ENCODE measurements at regions not wholly inside any gene's neighbourhood (a gene's known extent, or its start where the extent isn't known, plus 50 kb on each side); places are given as distances from the start of the nearest gene placed in this dataset.
A peak's percentile ranks its signal among the peaks of the same experiment; 100 is the strongest.

GRCh38 chr12:75844049-75844770 lies 187.4 kb downstream of the PHLDA1 start:
- no peak for FAIRE-seq
- TF ChIP-seq TAF1 (IDR thresholded peaks at IDR 0.05; ENCODE audit: borderline replicate concordance, low read depth, low read length) (no peak), POLR2AphosphoS5 (IDR thresholded peaks at IDR 0.05; ENCODE audit: low read depth, low read length) (no peak), POLR2A (IDR thresholded peaks at IDR 0.05; ENCODE audit: low read depth, low read length) (no peak)
- no peak for DNase-seq (ENCODE audit: insufficient read length)

- FAIRE-seq (no peak), DNase-seq (ENCODE audit: insufficient read length) (no peak)
- no peak for TF ChIP-seq TAF1 (IDR thresholded peaks at IDR 0.05; ENCODE audit: borderline replicate concordance, low read depth, low read length)
- TF ChIP-seq POLR2AphosphoS5 (IDR thresholded peaks at IDR 0.05; ENCODE audit: low read depth, low read length), result no peak
- no peak for TF ChIP-seq POLR2A (IDR thresholded peaks at IDR 0.05; ENCODE audit: low read depth, low read length)
Observed at GRCh38 chr12:75842090-75842489, 189.5 kb downstream of the PHLDA1 start.

GRCh38 chr12:75840994-75841355 lies 190.6 kb downstream of the PHLDA1 start:
- peak; percentile 53 for FAIRE-seq
- no peak for DNase-seq (ENCODE audit: insufficient read length)
- no peak for TF ChIP-seq POLR2AphosphoS5 (IDR thresholded peaks at IDR 0.05; ENCODE audit: low read depth, low read length)
- no peak for TF ChIP-seq TAF1 (IDR thresholded peaks at IDR 0.05; ENCODE audit: borderline replicate concordance, low read depth, low read length)
- TF ChIP-seq POLR2A (IDR thresholded peaks at IDR 0.05; ENCODE audit: low read depth, low read length), result no peak

DNA sequence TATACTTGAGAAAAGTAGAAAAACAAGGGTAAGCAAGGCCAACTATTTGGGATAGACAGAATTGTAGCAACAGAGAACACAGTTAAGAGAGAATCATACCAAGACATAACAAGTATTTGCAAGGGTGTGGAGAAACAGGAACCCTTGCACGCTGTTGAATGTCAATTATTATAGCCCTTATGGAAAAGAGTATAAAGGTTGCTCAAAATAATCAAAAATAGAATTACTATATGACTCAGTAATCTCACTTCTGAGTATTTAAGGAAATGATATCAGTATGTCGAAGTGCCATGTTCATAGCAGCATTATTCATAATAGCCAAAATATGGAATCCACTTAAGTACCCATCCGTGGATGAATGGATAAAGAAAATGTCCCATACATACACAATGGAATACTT lies 193.3 kb downstream of the PHLDA1 start:
- FAIRE-seq, result no peak
- TF ChIP-seq POLR2AphosphoS5 (IDR thresholded peaks at IDR 0.05; ENCODE audit: low read depth, low read length), result no peak
- TF ChIP-seq TAF1 (IDR thresholded peaks at IDR 0.05; ENCODE audit: borderline replicate concordance, low read depth, low read length), result no peak
- no peak for TF ChIP-seq POLR2A (IDR thresholded peaks at IDR 0.05; ENCODE audit: low read depth, low read length)
- DNase-seq (ENCODE audit: insufficient read length), result no peak

DNA sequence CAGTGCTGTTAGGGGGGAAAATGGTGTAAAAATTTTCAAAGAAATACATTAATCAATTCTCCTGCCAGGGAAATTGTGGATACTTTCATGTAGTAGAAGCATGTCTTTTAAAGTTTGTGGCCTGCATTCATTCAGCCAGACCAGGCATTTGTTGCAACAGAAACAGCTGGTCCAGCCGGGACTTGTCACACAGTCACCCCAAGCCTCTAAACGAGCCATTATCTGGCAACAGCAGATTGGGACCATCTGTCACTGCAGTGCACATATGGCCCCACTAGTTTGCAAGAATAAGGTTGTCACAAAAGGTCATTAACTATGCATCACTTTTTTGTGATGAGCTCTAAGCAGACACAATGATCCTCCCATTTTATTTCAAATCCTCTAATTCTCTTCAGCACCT lies 193.9 kb downstream of the PHLDA1 start:
- no peak for TF ChIP-seq POLR2A (IDR thresholded peaks at IDR 0.05; ENCODE audit: low read depth, low read length)
- DNase-seq (ENCODE audit: insufficient read length) (no peak), FAIRE-seq (no peak)

- TF ChIP-seq POLR2A (IDR thresholded peaks at IDR 0.05; ENCODE audit: low read depth, low read length), result no peak
- TF ChIP-seq TAF1 (IDR thresholded peaks at IDR 0.05; ENCODE audit: borderline replicate concordance, low read depth, low read length), result no peak
- no peak for TF ChIP-seq POLR2AphosphoS5 (IDR thresholded peaks at IDR 0.05; ENCODE audit: low read depth, low read length)
- FAIRE-seq, result no peak
- no peak for DNase-seq (ENCODE audit: insufficient read length)
Observed at GRCh38 chr12:75836533-75836932, 195.0 kb downstream of the PHLDA1 start.

- no peak for TF ChIP-seq TAF1 (IDR thresholded peaks at IDR 0.05; ENCODE audit: borderline replicate concordance, low read depth, low read length)
- TF ChIP-seq POLR2AphosphoS5 (IDR thresholded peaks at IDR 0.05; ENCODE audit: low read depth, low read length), result no peak
- TF ChIP-seq POLR2A (IDR thresholded peaks at IDR 0.05; ENCODE audit: low read depth, low read length), result no peak
- FAIRE-seq (no peak), DNase-seq (ENCODE audit: insufficient read length) (no peak)
Observed at GRCh38 chr12:75834591-75834990, 197.0 kb downstream of the PHLDA1 start.

GRCh38 chr12:75833268-75833667 lies 198.3 kb downstream of the PHLDA1 start:
- no peak for FAIRE-seq
- TF ChIP-seq TAF1 (IDR thresholded peaks at IDR 0.05; ENCODE audit: borderline replicate concordance, low read depth, low read length), result no peak
- TF ChIP-seq POLR2AphosphoS5 (IDR thresholded peaks at IDR 0.05; ENCODE audit: low read depth, low read length), result no peak
- no peak for TF ChIP-seq POLR2A (IDR thresholded peaks at IDR 0.05; ENCODE audit: low read depth, low read length)
- DNase-seq (ENCODE audit: insufficient read length), result no peak

- TF ChIP-seq POLR2AphosphoS5 (IDR thresholded peaks at IDR 0.05; ENCODE audit: low read depth, low read length), result no peak
- TF ChIP-seq TAF1 (IDR thresholded peaks at IDR 0.05; ENCODE audit: borderline replicate concordance, low read depth, low read length), result no peak
- no peak for TF ChIP-seq POLR2A (IDR thresholded peaks at IDR 0.05; ENCODE audit: low read depth, low read length)
- no peak for DNase-seq (ENCODE audit: insufficient read length)
- no peak for FAIRE-seq
Observed at GRCh38 chr12:75831402-75831801, 200.2 kb downstream of the PHLDA1 start.

DNA sequence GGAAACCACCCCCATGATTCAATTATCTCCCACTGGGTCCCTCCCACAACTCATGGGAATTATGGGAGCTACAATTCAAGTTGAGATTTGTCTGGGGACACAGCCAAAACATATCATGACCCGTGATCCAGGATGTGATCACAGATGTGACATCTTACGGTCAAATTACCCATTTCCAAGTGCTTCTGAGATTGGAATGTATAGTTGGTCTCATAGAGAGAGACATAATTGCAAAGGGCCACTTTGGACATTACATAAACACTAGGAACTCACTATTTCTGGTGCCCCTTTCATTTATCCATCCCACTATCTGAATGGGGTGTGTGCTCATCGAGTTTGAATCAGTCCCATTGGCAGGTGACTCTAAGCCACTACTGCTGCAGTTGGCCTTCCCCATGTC lies 204.5 kb downstream of the PHLDA1 start:
- FAIRE-seq (no peak), DNase-seq (ENCODE audit: insufficient read length) (no peak)
- TF ChIP-seq POLR2AphosphoS5 (IDR thresholded peaks at IDR 0.05; ENCODE audit: low read depth, low read length) (no peak), TAF1 (IDR thresholded peaks at IDR 0.05; ENCODE audit: borderline replicate concordance, low read depth, low read length) (no peak), POLR2A (IDR thresholded peaks at IDR 0.05; ENCODE audit: low read depth, low read length) (no peak)

GRCh38 chr12:75825686-75826085 lies 205.9 kb downstream of the PHLDA1 start:
- TF ChIP-seq TAF1 (IDR thresholded peaks at IDR 0.05; ENCODE audit: borderline replicate concordance, low read depth, low read length), result no peak
- TF ChIP-seq POLR2A (IDR thresholded peaks at IDR 0.05; ENCODE audit: low read depth, low read length), result no peak
- TF ChIP-seq POLR2AphosphoS5 (IDR thresholded peaks at IDR 0.05; ENCODE audit: low read depth, low read length), result no peak
- DNase-seq (ENCODE audit: insufficient read length), result no peak
- FAIRE-seq, result no peak

GRCh38 chr12:75823475-75823874 lies 208.1 kb downstream of the PHLDA1 start:
- DNase-seq (ENCODE audit: insufficient read length), result no peak
- FAIRE-seq, result no peak
- TF ChIP-seq POLR2AphosphoS5 (IDR thresholded peaks at IDR 0.05; ENCODE audit: low read depth, low read length), result no peak
- no peak for TF ChIP-seq TAF1 (IDR thresholded peaks at IDR 0.05; ENCODE audit: borderline replicate concordance, low read depth, low read length)
- TF ChIP-seq POLR2A (IDR thresholded peaks at IDR 0.05; ENCODE audit: low read depth, low read length), result no peak

Data from GM12892 (cell line).